ENCODE measurements at regions not wholly inside any gene's neighbourhood (a gene's known extent, or its start where the extent isn't known, plus 50 kb on each side); places are given as distances from the start of the nearest gene placed in this dataset.
A peak's percentile ranks its signal among the peaks of the same experiment; 100 is the strongest.

DNA sequence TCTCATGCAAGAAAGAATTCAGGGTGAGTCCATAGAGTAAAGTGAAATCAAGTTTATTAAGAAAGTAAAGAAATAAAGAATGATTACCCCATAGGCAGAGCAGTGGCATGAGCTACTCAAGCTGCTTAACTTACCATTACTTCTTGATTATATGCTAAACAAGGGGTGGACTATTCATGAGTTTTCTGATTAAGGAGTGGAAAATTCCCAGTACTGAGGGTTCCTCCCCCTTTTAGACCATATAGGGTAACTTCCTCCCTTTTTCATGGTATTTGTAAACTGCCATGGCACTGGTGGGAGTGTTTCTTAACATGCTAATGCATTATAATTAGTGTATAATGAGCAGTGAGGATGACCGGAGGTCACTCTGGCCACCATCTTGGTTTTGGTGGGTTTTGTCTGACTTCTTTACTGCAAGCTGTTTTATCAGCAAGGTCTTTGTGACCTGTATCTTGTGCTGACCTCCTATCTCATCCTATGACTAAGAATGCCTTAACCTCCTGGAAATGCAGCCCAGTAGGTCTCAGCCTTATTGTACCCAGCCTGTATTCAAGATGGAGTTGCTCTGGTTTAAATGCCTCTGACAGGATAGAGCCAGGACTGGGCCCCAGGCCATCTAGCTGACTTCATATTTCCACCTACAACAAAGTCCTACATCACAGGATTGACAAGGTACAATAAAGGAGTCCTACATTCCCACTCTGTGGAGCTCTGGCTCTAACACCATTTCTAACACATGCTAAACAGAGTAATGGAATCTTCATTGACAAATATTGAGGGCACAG lies 186.7 kb downstream of the NXNL2 start:
- Mint-ChIP-seq H3K4me3 (no peak overlapping the region), H3K27ac (no peak overlapping the region), H3K27me3 (ENCODE audit: low read depth in 3 of 3) (peaks cover 8 to 29% (median 23%) of the 10 kb centered on the region in 3 donors), H3K9me3 (no peaks in the 10 kb centered on the region), H3K36me3 (no peaks in the 10 kb centered on the region), H3K4me1 (no peaks in the 10 kb centered on the region)
- H3K27ac ChIP-seq (ENCODE audit: low read depth in 1 of 2, low read length in 2 of 2) = no peak overlapping the region
- no peaks in the 10 kb centered on the region for H3K4me1 ChIP-seq (ENCODE audit: control insufficient read depth in 1 of 2, insufficient read depth in 2 of 2, low read length in 2 of 2)
- no peak for DNase-seq
- intact Hi-C loops (cut with micrococcal nuclease) = loop anchor here in 1 of 2 donors (10.0 kb wide), 1 partner anchor 283 kb away; no protein-coding TSS in a partner anchor
- H3K36me3 ChIP-seq (replicated peaks in 1 of 2; ENCODE audit: control insufficient read depth in 1 of 2, insufficient read depth in 2 of 2, low read length in 2 of 2) = no peaks in the 10 kb centered on the region
- no peaks in the 10 kb centered on the region for H4K20me1 ChIP-seq (ENCODE audit: insufficient read depth, low read length)
- TF ChIP-seq, protein P1, sequence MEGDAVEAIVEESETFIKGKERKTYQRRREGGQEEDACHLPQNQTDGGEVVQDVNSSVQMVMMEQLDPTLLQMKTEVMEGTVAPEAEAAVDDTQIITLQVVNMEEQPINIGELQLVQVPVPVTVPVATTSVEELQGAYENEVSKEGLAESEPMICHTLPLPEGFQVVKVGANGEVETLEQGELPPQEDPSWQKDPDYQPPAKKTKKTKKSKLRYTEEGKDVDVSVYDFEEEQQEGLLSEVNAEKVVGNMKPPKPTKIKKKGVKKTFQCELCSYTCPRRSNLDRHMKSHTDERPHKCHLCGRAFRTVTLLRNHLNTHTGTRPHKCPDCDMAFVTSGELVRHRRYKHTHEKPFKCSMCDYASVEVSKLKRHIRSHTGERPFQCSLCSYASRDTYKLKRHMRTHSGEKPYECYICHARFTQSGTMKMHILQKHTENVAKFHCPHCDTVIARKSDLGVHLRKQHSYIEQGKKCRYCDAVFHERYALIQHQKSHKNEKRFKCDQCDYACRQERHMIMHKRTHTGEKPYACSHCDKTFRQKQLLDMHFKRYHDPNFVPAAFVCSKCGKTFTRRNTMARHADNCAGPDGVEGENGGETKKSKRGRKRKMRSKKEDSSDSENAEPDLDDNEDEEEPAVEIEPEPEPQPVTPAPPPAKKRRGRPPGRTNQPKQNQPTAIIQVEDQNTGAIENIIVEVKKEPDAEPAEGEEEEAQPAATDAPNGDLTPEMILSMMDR (IDR thresholded peaks at IDR 0.05) = no peak
- H2AFZ ChIP-seq (ENCODE audit: insufficient read depth, low read depth, low read length, poor library complexity, severe bottlenecking) = no peak overlapping the region
- no peak overlapping the region for H3K9ac ChIP-seq (ENCODE audit: insufficient read depth, low read length, poor library complexity, severe bottlenecking)
- peaks cover 8 to 14% of the 10 kb centered on the region in 2 donors for H3K27me3 ChIP-seq (ENCODE audit: control insufficient read depth in 2 of 2, insufficient read depth in 2 of 2, low read length in 2 of 2)
- no CpG with 5 or more reads among the region's 1 CpG for WGBS (ENCODE audit: insufficient coverage)
- no peak overlapping the region for H3K4me2 ChIP-seq (replicated peaks; ENCODE audit: extremely low read depth, low read length, poor library complexity, severe bottlenecking)
- H3K79me2 ChIP-seq (ENCODE audit: insufficient read depth, low read length) = no peaks in the 10 kb centered on the region
- H3K4me3 ChIP-seq (replicated peaks in 1 of 3; ENCODE audit: low read depth in 2 of 3, low read length in 3 of 3) = no peak overlapping the region
- no peaks in the 10 kb centered on the region for H3K9me3 ChIP-seq (replicated peaks in 1 of 2; ENCODE audit: control insufficient read depth in 1 of 2, insufficient read depth in 1 of 2, low read length in 2 of 2)

DNA sequence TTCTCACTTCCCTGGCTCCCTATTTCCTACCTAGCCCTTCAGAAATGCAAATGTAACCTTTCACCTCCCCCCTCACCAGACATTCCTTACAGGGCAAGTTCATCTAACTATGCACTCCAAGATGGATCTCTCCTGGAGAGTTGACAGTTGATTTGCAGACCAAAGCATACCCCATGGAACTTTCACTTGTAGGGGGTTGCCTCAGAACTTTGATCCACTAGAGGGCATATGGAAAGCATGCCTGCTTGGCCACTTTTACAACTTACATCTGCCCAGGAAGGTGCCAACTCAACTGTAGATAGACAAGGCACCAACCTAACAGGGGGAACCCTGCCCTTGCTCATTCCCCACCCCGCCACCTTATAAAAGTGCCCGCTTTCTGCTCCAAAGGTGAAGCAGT lies 187.8 kb downstream of the NXNL2 start:
- TF ChIP-seq, protein P1 (IDR thresholded peaks at IDR 0.05) = peak; percentile 18
- no peak overlapping the region for H3K9ac ChIP-seq (ENCODE audit: insufficient read depth, low read length, poor library complexity, severe bottlenecking)
- Mint-ChIP-seq H3K4me1 (no peaks in the 10 kb centered on the region), H3K36me3 (no peaks in the 10 kb centered on the region), H3K4me3 (no peak overlapping the region), H3K27me3 (ENCODE audit: low read depth in 3 of 3) (peaks cover 8 to 30% (median 29%) of the 10 kb centered on the region in 3 donors), H3K9me3 (no peaks in the 10 kb centered on the region), H3K27ac (no peak overlapping the region)
- H3K4me3 ChIP-seq (replicated peaks in 1 of 3; ENCODE audit: low read depth in 2 of 3, low read length in 3 of 3) = no peak overlapping the region
- H3K4me1 ChIP-seq (ENCODE audit: control insufficient read depth in 1 of 2, insufficient read depth in 2 of 2, low read length in 2 of 2) = no peaks in the 10 kb centered on the region
- no peak overlapping the region for H3K4me2 ChIP-seq (replicated peaks; ENCODE audit: extremely low read depth, low read length, poor library complexity, severe bottlenecking)
- peaks cover 7 to 11% of the 10 kb centered on the region in 2 donors for H3K27me3 ChIP-seq (ENCODE audit: control insufficient read depth in 2 of 2, insufficient read depth in 2 of 2, low read length in 2 of 2)
- intact Hi-C loops (cut with micrococcal nuclease) = loop anchor here in 1 of 2 donors (10.0 kb wide), 1 partner anchor 282 kb away; no protein-coding TSS in a partner anchor
- 90% methylated on average over 2 of the region's 2 CpGs for WGBS (ENCODE audit: insufficient coverage)
- H3K36me3 ChIP-seq (replicated peaks in 1 of 2; ENCODE audit: control insufficient read depth in 1 of 2, insufficient read depth in 2 of 2, low read length in 2 of 2) = no peaks in the 10 kb centered on the region
- no peak for DNase-seq
- no peaks in the 10 kb centered on the region for H3K9me3 ChIP-seq (replicated peaks in 1 of 2; ENCODE audit: control insufficient read depth in 1 of 2, insufficient read depth in 1 of 2, low read length in 2 of 2)
- no peak overlapping the region for H3K27ac ChIP-seq (ENCODE audit: low read depth in 1 of 2, low read length in 2 of 2)
- H3K79me2 ChIP-seq (ENCODE audit: insufficient read depth, low read length) = no peaks in the 10 kb centered on the region
- no peak overlapping the region for H2AFZ ChIP-seq (ENCODE audit: insufficient read depth, low read depth, low read length, poor library complexity, severe bottlenecking)
- no peaks in the 10 kb centered on the region for H4K20me1 ChIP-seq (ENCODE audit: insufficient read depth, low read length)

All from CD14-positive monocyte (primary cell).